Activated CD8-positive, alpha-beta T cell treated with anti-CD3 and anti-CD28 coated beads for 36 hours (primary cell): ENCODE measurements at regions not wholly inside any gene's neighbourhood (a gene's known extent, or its start where the extent isn't known, plus 50 kb on each side); places are given as distances from the start of the nearest gene placed in this dataset.

ENCODE experiments used
- ATAC-seq: fragments of 200-7000 bp; cut with Tn5 transposase; one replicate; pipeline ENCODE4 v1.10.0; 2021; ENCODE audit warnings: mild to moderate bottlenecking, moderate library complexity
- CTCF ChIA-PET: fragments of 350-600 bp; sonication (Branson Sonifier 250); formaldehyde crosslinking; loops from one replicate; lab custom pipeline; 2021; ENCODE audit warnings: antibody characterized with exemption; lab: Charles Lee
- POLR2A ChIA-PET: fragments of 350-600 bp; sonication (Branson Sonifier 250); formaldehyde crosslinking; loops from one replicate; lab custom pipeline; 2021; ENCODE audit warnings: antibody characterized with exemption; lab: Charles Lee
- DNase-seq: peaks from one replicate; pipeline ENCODE4 v3.0.0-alpha.2; 2020
- H3K27ac Mint-ChIP-seq: one replicate; pipeline ENCODE4 v1.8.0; 2021; ENCODE audit warnings: mild to moderate bottlenecking, mixed read lengths
- H3K27me3 Mint-ChIP-seq: one replicate; pipeline ENCODE4 v1.8.0; 2021; ENCODE audit warnings: mixed read lengths
- H3K36me3 Mint-ChIP-seq: one replicate; pipeline ENCODE4 v1.8.0; 2021; ENCODE audit warnings: low read depth, mixed read lengths
- H3K4me1 Mint-ChIP-seq: one replicate; pipeline ENCODE4 v1.8.0; 2021; ENCODE audit warnings: low read depth, mixed read lengths
- H3K4me3 Mint-ChIP-seq: one replicate; pipeline ENCODE4 v1.8.0; 2021; ENCODE audit warnings: mild to moderate bottlenecking, moderate library complexity, mixed read lengths
- H3K9me3 Mint-ChIP-seq: one replicate; pipeline ENCODE4 v1.8.0; 2021; ENCODE audit warnings: mixed read lengths
- CTCF ChIP-seq: fragments of 200-600 bp; IDR thresholded peaks from one replicate; pipeline ENCODE4 v1.8.0; 2022; ENCODE audit warnings: antibody characterized with exemption, mild to moderate bottlenecking
- intact Hi-C: fragments of 100-400 bp; cut with micrococcal nuclease; formaldehyde crosslinking; loops from one replicate; pipeline ENCODE4 v1.10.0; 2022

- no peak overlapping the region for H3K4me3 Mint-ChIP-seq
- H3K4me1 Mint-ChIP-seq: no peaks in the 10 kb centered on the region
- no peak for TF ChIP-seq CTCF
- no peak overlapping the region for H3K27ac Mint-ChIP-seq
- no peaks in the 10 kb centered on the region for H3K27me3 Mint-ChIP-seq
- POLR2A ChIA-PET: no interaction called here
- no peaks in the 10 kb centered on the region for H3K9me3 Mint-ChIP-seq
- intact Hi-C loops: no loop called here
- CTCF ChIA-PET: no interaction called here
- ATAC-seq (no peak), DNase-seq (no peak)
- no peaks in the 10 kb centered on the region for H3K36me3 Mint-ChIP-seq
These were observed 294.4 kb downstream of the GPAT3 start for GRCh38 chr4:83830138-83830888.

DNA sequence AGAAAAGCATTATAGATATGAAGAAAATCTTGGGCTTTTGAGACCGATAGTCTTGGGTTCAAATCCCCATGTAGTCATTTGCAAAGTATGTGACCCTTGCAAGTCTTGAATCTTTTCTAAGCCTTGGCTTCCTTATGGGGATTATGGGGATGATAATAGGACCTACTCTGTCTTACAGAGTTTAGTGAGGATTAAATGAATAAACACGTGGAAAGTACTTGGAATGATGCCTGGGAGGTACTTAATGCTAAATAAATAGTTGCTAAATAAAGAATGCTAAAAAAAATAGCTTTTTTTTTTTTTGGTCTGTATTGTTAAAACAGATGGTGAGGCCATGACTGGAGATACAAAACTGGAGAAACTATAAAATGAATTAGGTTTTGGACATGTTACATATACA lies 292.7 kb downstream of the GPAT3 start:
- H3K27me3 Mint-ChIP-seq: no peaks in the 10 kb centered on the region
- POLR2A ChIA-PET: interaction anchor here (0.8 kb wide), 1 partner anchor 331 kb away, joined by 3 read pairs; no protein-coding TSS in a partner anchor
- CTCF ChIA-PET: no interaction called here
- H3K27ac Mint-ChIP-seq: no peak overlapping the region
- ATAC-seq (no peak), DNase-seq (no peak)
- H3K9me3 Mint-ChIP-seq: no peaks in the 10 kb centered on the region
- no peak overlapping the region for H3K4me3 Mint-ChIP-seq
- intact Hi-C loops: no loop called here
- no peak for TF ChIP-seq CTCF
- H3K36me3 Mint-ChIP-seq: no peaks in the 10 kb centered on the region
- H3K4me1 Mint-ChIP-seq: no peaks in the 10 kb centered on the region

GRCh38 chr4:83821493-83821892 lies 285.6 kb downstream of the GPAT3 start:
- Mint-ChIP-seq H3K9me3 (peaks cover 9% of the 10 kb centered on the region), H3K4me3 (no peak overlapping the region), H3K27ac (no peak overlapping the region), H3K4me1 (no peaks in the 10 kb centered on the region), H3K27me3 (peaks cover 1% of the 10 kb centered on the region), H3K36me3 (peaks cover 2% of the 10 kb centered on the region)
- intact Hi-C loops: no loop called here
- CTCF ChIA-PET: no interaction called here
- POLR2A ChIA-PET: no interaction called here
- TF ChIP-seq CTCF: no peak
- DNase-seq (no peak), ATAC-seq (no peak)

GRCh38 chr4:83819582-83819981 lies 283.7 kb downstream of the GPAT3 start:
- no peaks in the 10 kb centered on the region for H3K4me1 Mint-ChIP-seq
- no peak for TF ChIP-seq CTCF
- H3K4me3 Mint-ChIP-seq: no peak overlapping the region
- no peak for ATAC-seq
- DNase-seq: no peak
- intact Hi-C loops: no loop called here
- no peak overlapping the region for H3K27ac Mint-ChIP-seq
- H3K9me3 Mint-ChIP-seq: peaks cover 9% of the 10 kb centered on the region
- peaks cover 1% of the 10 kb centered on the region for H3K27me3 Mint-ChIP-seq
- ChIA-PET CTCF (interaction anchor here (1.3 kb wide), 1 partner anchor 174 kb away, joined by 3 read pairs; no protein-coding TSS in a partner anchor), POLR2A (no interaction called here)
- peaks cover 2% of the 10 kb centered on the region for H3K36me3 Mint-ChIP-seq

DNA sequence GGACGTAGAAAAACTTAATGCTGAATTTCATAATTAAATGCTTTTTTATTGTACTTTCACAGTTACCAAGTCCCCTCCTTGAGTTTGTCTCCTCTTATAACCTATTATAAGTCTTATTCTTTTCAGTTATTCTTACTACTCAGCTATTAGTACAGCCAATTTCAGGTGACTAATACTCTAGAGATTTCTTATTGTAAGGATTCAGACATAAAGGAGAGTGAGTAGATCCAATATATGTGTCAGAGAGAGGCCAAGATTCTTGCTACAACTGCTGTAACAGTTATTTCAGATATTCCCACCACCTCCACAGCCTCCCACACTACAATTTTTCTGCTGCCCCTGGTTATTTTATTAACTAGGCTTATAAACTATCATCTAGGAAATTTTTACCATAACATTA lies 274.5 kb downstream of the GPAT3 start:
- ChIA-PET CTCF (no interaction called here), POLR2A (no interaction called here)
- Mint-ChIP-seq H3K27ac (no peak overlapping the region), H3K27me3 (peaks cover 2% of the 10 kb centered on the region), H3K4me1 (no peaks in the 10 kb centered on the region), H3K36me3 (no peaks in the 10 kb centered on the region), H3K9me3 (no peaks in the 10 kb centered on the region), H3K4me3 (no peak overlapping the region)
- no peak for DNase-seq
- TF ChIP-seq CTCF: no peak
- intact Hi-C loops: no loop called here
- ATAC-seq: no peak
